ENCODE measurements at regions not wholly inside any gene's neighbourhood (a gene's known extent, or its start where the extent isn't known, plus 50 kb on each side); places are given as distances from the start of the nearest gene placed in this dataset.

GRCh38 chr1:37151789-37152188 lies 117.5 kb upstream of the GRIK3 start:
- Mint-ChIP-seq H3K36me3 (ENCODE audit: insufficient read depth, unreplicated experiment) (no peaks in the 10 kb centered on the region), H3K9me3 (ENCODE audit: unreplicated experiment) (no peaks in the 10 kb centered on the region), H3K27ac (ENCODE audit: unreplicated experiment) (no peak overlapping the region), H3K4me1 (ENCODE audit: low read depth, unreplicated experiment) (no peaks in the 10 kb centered on the region), H3K27me3 (ENCODE audit: insufficient read depth, unreplicated experiment) (peaks cover 21% of the 10 kb centered on the region), H3K4me3 (ENCODE audit: unreplicated experiment) (no peak overlapping the region)
- BruUV-seq (replicated peaks): no TSS peak
- no peak overlapping the region for H3K4me3 ChIP-seq (ENCODE audit: low read depth, low read length)
- no peaks in the 10 kb centered on the region for H3K36me3 ChIP-seq (ENCODE audit: control insufficient read depth, insufficient read depth, low read length)
- CTCF ChIA-PET: no interaction called here
- no peak for TF ChIP-seq CTCF (IDR thresholded peaks at IDR 0.05; ENCODE audit: insufficient read depth in 1 of 2, low read depth in 1 of 2, low read length in 1 of 2, severe bottlenecking in 1 of 2, unreplicated experiment in 1 of 2)
- POLR2A ChIA-PET: no interaction called here
- H3K27me3 ChIP-seq (replicated peaks; ENCODE audit: control insufficient read depth, insufficient read depth, low read length): no peaks in the 10 kb centered on the region
- intact Hi-C loops (cut with micrococcal nuclease; ENCODE audit: unreplicated experiment): no loop called here
- H3K9me3 ChIP-seq: no peaks in the 10 kb centered on the region
- no peak for DNase-seq
- no peaks in the 10 kb centered on the region for H3K4me1 ChIP-seq

- no peaks in the 10 kb centered on the region for H3K36me3 ChIP-seq (ENCODE audit: control insufficient read depth, insufficient read depth, low read length)
- Mint-ChIP-seq H3K27ac (ENCODE audit: unreplicated experiment) (no peak overlapping the region), H3K4me1 (ENCODE audit: low read depth, unreplicated experiment) (no peaks in the 10 kb centered on the region), H3K27me3 (ENCODE audit: insufficient read depth, unreplicated experiment) (peaks cover 21% of the 10 kb centered on the region), H3K4me3 (ENCODE audit: unreplicated experiment) (no peak overlapping the region), H3K36me3 (ENCODE audit: insufficient read depth, unreplicated experiment) (no peaks in the 10 kb centered on the region), H3K9me3 (ENCODE audit: unreplicated experiment) (no peaks in the 10 kb centered on the region)
- intact Hi-C loops (cut with micrococcal nuclease; ENCODE audit: unreplicated experiment): no loop called here
- no peaks in the 10 kb centered on the region for H3K9me3 ChIP-seq
- H3K4me3 ChIP-seq (ENCODE audit: low read depth, low read length): no peak overlapping the region
- no TSS peak for BruUV-seq (replicated peaks)
- ChIA-PET POLR2A (no interaction called here), CTCF (no interaction called here)
- TF ChIP-seq CTCF (IDR thresholded peaks at IDR 0.05; ENCODE audit: insufficient read depth in 1 of 2, low read depth in 1 of 2, low read length in 1 of 2, severe bottlenecking in 1 of 2, unreplicated experiment in 1 of 2): no peak
- no peak for DNase-seq
- no peaks in the 10 kb centered on the region for H3K27me3 ChIP-seq (replicated peaks; ENCODE audit: control insufficient read depth, insufficient read depth, low read length)
- no peaks in the 10 kb centered on the region for H3K4me1 ChIP-seq
These were observed 118.2 kb upstream of the GRIK3 start for GRCh38 chr1:37152491-37152890.

- no peak for TF ChIP-seq CTCF (IDR thresholded peaks at IDR 0.05; ENCODE audit: insufficient read depth in 1 of 2, low read depth in 1 of 2, low read length in 1 of 2, severe bottlenecking in 1 of 2, unreplicated experiment in 1 of 2)
These were observed 119.1 kb upstream of the GRIK3 start for GRCh38 chr1:37153116-37154100.

More at GRCh38 chr1:37153116-37154100, 119.1 kb upstream of the GRIK3 start:
- H3K4me1 Mint-ChIP-seq (ENCODE audit: low read depth, unreplicated experiment): no peaks in the 10 kb centered on the region
- no peaks in the 10 kb centered on the region for H3K27me3 ChIP-seq (replicated peaks; ENCODE audit: control insufficient read depth, insufficient read depth, low read length)
- no peaks in the 10 kb centered on the region for H3K9me3 ChIP-seq
- DNase-seq: no peak
- no peaks in the 10 kb centered on the region for H3K4me1 ChIP-seq
- H3K4me3 ChIP-seq (ENCODE audit: low read depth, low read length): no peak overlapping the region
- CTCF ChIA-PET: no interaction called here
- H3K36me3 Mint-ChIP-seq (ENCODE audit: insufficient read depth, unreplicated experiment): no peaks in the 10 kb centered on the region
- no peak overlapping the region for H3K4me3 Mint-ChIP-seq (ENCODE audit: unreplicated experiment)
- H3K36me3 ChIP-seq (ENCODE audit: control insufficient read depth, insufficient read depth, low read length): no peaks in the 10 kb centered on the region
- intact Hi-C loops (cut with micrococcal nuclease; ENCODE audit: unreplicated experiment): no loop called here
- BruUV-seq (replicated peaks): no TSS peak
- H3K27me3 Mint-ChIP-seq (ENCODE audit: insufficient read depth, unreplicated experiment): peaks cover 21% of the 10 kb centered on the region
- POLR2A ChIA-PET: no interaction called here
- H3K9me3 Mint-ChIP-seq (ENCODE audit: unreplicated experiment): no peaks in the 10 kb centered on the region
- no peak overlapping the region for H3K27ac Mint-ChIP-seq (ENCODE audit: unreplicated experiment)

Measured in Caco-2 (cell line).